C4-2B (cell line): ENCODE measurements at regions not wholly inside any gene's neighbourhood (a gene's known extent, or its start where the extent isn't known, plus 50 kb on each side); places are given as distances from the start of the nearest gene placed in this dataset.

Source experiments
- ZFX ChIP-seq: fragments of 450-650 bp; IDR thresholded peaks from 2 replicates; pipeline ENCODE4 v1.6.1; 2017
- TF ChIP-seq, protein P1 (sequence below): fragments of 450-650 bp; conservative IDR thresholded peaks from 2 replicates; pipeline ENCODE4 v1.5.1; 2017; ENCODE audit warnings: mild to moderate bottlenecking

- TF ChIP-seq, protein P1, sequence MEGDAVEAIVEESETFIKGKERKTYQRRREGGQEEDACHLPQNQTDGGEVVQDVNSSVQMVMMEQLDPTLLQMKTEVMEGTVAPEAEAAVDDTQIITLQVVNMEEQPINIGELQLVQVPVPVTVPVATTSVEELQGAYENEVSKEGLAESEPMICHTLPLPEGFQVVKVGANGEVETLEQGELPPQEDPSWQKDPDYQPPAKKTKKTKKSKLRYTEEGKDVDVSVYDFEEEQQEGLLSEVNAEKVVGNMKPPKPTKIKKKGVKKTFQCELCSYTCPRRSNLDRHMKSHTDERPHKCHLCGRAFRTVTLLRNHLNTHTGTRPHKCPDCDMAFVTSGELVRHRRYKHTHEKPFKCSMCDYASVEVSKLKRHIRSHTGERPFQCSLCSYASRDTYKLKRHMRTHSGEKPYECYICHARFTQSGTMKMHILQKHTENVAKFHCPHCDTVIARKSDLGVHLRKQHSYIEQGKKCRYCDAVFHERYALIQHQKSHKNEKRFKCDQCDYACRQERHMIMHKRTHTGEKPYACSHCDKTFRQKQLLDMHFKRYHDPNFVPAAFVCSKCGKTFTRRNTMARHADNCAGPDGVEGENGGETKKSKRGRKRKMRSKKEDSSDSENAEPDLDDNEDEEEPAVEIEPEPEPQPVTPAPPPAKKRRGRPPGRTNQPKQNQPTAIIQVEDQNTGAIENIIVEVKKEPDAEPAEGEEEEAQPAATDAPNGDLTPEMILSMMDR = no peak
- TF ChIP-seq ZFX = no peak
Observed at GRCh38 chr19:28886708-28887107, 326.2 kb downstream of the UQCRFS1 start.
